ENCODE measurements at regions not wholly inside any gene's neighbourhood (a gene's known extent, or its start where the extent isn't known, plus 50 kb on each side); places are given as distances from the start of the nearest gene placed in this dataset.

DNA sequence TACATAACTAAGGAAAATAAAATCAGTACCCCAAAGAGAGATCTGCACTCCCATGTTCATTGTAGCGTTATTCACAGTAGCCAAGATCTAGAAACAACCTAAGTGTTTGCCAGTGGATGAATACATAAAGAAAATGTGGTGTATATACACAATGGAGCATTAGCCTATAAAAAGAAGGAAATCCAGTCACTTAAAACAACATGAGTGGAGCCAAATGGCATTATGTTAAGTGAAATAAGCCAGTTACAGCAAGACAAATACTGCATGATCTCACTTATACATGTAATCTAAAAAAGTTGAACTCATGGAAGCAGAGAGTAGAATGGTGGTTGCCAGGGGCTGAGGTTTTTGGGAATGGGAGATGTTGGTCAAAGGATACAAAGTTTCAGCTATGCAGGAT, 508.3 kb upstream of the B3GALT2 start:
- no peak for DNase-seq

DNA sequence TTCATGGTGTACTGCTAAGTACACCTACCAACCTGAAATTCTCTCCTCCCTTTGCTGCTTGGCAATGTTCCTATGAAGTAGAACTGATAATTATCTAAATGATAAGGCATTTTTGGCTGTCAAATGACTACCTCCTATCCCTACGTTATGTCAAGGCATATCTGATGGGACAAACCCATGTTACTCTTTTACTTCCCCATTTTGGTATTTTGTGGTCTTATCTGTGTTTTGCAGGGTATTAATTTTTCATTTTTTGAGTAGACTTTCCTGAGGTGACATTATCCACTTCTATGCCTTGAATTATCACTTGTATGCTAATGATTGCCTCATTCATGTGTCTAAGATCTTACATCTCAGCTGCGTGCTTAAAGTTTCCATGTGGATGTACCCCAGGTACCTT, 499.6 kb upstream of the B3GALT2 start:
- DNase-seq = no peak

GRCh38 chr1:193681422-193681821, 495.0 kb upstream of the B3GALT2 start:
- no peak for DNase-seq

DNA sequence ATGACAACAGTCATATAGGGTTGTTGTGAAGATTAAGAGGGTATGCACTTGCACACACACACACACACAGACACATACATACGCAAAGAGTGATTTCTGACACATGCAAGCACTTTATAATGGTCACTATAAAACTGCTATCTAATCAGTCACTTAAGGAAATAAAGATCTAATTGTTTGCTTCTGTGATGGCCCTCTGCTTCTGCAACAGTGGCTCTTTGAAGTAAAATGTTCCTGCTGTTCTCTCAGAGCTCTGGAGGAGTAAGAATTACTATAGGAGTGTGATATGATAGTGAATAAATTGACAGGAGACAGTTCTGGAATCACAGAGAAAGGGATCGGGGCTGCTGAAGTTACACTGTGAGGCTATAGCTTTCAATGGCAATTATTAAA, 494.5 kb upstream of the B3GALT2 start:
- no peak for DNase-seq

DNA sequence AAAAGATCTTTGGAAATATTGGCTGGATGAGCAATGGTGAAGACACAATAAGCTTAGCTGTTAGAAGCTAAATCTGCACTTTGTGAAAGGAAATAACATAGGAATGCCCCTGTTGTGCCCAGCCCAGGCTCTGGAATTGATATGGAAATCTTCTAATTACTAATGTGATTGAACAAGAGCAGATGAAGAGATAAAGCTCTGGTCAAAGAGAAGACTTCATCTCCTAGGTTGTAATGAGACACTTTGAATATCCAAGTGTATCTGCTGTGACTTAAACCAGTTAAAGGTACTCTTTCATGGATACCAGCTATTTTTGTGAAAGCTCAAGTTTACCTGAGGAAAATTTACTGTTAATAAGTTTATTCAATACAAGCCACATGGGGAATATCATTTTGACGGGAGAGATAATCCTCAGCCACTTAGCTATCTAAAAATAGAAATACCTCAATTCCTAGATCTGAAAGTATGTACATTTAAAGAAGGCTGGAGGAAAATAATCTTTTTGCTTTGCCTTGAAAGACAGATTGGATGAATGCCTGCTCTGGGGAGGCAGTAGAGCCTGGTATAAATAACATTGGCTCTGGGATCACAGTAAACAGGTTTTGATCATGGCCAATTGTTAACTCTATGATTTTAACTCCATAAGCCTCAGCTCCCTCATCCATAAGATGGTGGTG, 494.0 kb upstream of the B3GALT2 start:
- DNase-seq = no peak

DNA sequence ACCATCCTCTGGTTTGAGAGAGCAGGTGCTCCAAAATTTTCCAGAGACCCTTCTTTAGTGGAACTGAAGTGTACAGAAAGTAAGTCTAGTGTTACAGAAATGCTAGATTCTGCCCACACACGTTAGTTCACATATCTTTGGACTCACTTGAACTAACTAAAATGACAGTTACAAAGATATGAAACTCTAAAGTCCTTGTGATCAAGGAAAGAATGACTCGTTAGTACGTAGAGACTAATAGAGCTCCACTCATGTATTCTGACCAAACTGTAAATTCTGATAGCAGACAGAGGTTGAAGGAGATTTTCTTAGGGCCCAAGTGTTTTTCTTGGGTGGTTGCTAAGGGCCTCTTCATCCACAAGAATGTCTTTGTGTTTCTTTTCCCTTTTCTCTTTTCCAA, 491.5 kb upstream of the B3GALT2 start:
- DNase-seq = no peak

GRCh38 chr1:193676996-193677549, 490.7 kb upstream of the B3GALT2 start:
- DNase-seq = no peak

- DNase-seq = no peak
Measured at GRCh38 chr1:193674292-193674944, 488.0 kb upstream of the B3GALT2 start.

DNA sequence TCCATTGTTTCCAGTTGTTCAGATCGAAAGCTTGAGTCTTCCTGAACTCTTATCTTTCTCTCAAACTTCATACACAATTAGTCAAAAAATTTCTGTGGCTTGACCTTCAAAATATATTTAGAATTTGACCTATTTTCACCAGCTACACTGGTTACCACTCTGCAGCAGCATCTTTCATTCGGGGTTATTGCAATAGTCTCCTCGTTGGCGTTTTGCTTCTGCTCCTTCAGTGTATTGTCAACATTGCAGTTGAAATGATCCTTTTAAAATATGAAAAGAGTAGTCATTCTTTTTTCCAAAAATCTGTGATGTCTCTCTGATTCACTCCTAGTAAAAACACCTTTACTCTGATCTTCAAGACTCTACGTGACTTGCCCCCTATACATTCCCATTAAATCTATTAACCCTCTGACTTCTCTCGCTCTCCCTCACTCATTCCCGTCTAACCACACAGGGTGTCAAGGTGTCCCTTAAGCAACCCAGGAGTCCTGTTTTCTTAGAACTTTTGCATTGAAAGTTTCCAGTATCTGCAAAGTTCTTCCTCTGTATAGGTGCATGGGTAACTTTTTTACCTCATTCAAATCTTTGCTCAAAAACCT, 480.2 kb upstream of the B3GALT2 start:
- no peak for DNase-seq

GRCh38 chr1:193663965-193664364, 477.6 kb upstream of the B3GALT2 start:
- DNase-seq = no peak

DNA sequence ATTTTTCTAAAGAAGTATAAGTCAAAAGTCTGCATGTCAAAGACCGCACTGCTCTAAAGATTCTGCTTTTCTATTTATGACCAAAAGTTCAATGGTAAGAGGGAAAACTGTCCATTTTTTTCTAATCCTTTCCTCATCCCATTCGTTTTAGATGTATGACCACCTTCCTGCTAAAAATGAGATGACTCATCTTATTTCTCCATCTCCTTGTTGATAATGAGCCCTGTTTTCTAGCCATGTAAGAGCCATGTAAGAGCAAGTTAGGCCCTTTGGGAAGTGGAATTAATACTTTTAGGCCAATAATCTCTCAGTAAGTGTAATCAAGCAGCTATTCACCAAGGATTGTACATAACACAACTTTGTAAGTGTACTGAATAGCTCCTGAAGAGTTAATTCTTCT, 475.6 kb upstream of the B3GALT2 start:
- no peak for DNase-seq

GRCh38 chr1:193661385-193661784, 475.0 kb upstream of the B3GALT2 start:
- DNase-seq = no peak

DNA sequence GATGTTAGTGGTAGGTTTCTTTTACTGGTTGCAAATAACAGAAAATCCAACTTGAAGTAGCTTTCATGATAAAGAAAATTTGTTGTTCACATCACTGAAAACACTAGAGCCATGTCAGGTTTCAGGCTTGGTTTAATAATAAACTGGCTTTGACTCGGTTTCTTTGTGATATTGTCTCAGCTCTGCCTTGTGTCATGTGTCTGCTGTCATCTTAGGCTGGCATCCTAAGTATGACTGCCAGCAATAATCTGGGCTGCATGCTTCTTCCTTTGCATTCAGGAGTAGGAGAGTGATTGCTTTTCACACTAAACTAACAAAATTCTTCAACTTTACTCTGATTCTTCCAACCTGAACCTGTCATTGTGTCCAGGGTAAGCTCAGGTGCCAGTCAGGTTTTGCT, 474.0 kb upstream of the B3GALT2 start:
- no peak for DNase-seq

GRCh38 chr1:193658691-193659090, 472.3 kb upstream of the B3GALT2 start:
- DNase-seq = no peak

GRCh38 chr1:193658081-193658480, 471.7 kb upstream of the B3GALT2 start:
- no peak for DNase-seq

DNA sequence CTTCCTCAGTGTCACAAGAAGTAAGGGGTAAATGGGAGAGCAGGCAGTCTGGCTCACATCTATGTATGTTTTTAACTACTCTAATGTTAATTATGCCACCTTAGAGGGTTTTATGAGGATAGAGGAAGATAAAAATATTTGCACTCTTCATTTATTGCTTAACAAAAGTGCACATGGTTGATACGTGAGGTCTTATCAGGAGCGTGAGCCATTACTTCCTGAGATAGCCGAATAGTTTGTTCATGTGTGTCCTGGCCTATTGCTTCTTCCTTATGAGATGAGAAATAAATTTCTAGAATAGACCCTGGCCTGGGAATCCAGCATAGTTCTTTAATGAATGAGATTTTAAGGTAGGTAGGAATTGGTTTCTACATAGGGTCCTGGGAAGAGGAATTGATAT, 471.1 kb upstream of the B3GALT2 start:
- DNase-seq = no peak

- no peak for DNase-seq
Measured at GRCh38 chr1:193656841-193657240, 470.4 kb upstream of the B3GALT2 start.

DNA sequence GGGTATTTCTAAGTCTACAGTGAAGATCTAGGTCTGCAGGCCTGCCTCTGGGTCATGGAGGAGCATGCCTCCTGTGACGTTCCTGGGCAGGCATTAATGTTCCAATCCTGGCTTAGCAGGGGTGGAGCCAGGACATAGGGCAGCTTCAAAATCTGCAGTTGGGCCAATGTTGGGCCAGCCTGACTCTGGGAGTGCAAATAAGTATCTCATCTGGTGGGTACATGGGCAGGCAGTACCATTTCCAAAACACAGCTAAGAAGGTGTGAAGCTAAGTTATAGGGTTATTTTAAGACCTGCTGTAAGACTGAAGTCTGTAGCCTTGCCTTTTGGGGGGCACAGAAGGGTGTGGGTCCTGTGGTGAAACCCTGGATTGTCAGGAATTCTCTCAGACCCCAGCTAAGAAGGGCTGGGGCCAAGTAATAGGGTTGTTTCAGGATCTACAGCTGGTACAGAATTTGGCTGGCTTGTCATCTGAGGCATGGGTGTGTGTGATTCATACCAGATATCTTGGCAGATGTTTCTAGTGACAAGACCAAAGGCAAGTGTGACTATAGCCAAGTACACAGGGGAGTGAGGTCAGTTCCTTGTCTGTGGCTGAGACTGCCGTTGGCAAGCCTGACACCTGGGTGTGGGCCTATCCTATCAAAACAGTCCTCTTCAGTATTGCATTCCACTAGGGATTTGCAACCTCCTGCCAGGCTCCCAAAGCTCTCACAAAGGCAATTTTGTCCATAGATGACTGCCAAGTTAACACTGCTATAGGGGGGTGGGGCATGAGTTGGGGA, 468.7 kb upstream of the B3GALT2 start:
- no peak for DNase-seq

GRCh38 chr1:193649587-193649986, 463.2 kb upstream of the B3GALT2 start:
- DNase-seq = no peak

DNA sequence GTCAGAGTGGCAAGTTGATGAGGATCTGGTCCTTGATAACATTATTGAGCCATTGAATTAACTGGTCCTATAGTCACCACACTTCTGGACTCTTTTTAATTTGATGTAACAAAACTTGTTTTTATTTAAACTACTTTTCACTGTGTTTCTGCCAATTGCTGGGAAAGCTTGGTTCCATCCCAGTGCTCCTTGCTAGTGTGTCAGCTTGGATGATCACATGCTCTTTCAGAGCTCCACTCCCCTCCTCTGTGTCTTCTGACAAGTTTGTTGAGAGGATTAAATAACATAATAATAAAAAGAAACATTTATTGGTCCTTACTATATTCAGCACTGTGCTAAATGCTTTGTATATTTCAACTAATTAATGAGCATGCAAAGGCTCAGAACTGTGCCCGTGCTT, 448.5 kb upstream of the B3GALT2 start:
- DNase-seq = no peak

GRCh38 chr1:193634470-193634869, 448.1 kb upstream of the B3GALT2 start:
- no peak for DNase-seq

- no peak for DNase-seq
Measured at GRCh38 chr1:193633991-193634390, 447.6 kb upstream of the B3GALT2 start.

GRCh38 chr1:193633093-193633492, 446.7 kb upstream of the B3GALT2 start:
- no peak for DNase-seq
